ENCODE measurements at regions not wholly inside any gene's neighbourhood (a gene's known extent, or its start where the extent isn't known, plus 50 kb on each side); places are given as distances from the start of the nearest gene placed in this dataset.

DNA sequence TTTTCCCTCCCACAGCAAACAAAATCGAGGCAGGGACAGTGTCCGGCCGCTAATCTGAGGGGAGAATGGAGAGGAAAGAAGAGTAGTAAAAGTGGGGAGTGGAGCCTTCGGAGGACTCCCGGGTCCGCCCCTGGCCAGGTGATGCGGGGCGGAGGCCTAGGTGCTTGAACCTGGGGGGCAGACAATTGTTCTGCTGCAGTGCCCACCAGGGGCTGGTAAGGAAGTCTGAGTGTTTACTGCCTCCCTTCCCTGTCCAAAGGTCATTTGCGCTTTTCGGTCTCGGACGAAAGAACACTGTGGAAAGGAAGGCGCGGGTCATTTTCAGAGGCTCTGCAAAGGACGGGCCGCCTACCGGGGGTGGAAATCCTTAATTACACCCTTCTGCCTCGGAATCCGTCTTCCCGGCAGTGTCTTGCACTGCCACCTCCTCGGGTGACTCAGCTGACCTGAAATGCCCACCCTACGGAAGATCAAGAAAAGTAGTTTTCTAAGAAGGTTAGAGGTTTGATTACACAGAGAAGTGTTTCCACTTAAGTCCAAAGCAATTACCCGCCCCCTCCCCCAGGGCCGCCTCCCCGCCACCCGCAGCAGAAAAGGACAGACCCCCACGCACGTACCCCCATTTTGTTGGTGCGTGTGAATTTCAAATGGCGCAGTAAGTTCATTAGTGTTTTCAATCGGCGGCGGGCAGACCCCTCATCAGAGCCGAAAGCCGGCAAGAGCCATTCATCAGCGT lies 99.9 kb upstream of the TENM3 start:
- no peak for DNase-seq (ENCODE audit: low read depth)

DNA sequence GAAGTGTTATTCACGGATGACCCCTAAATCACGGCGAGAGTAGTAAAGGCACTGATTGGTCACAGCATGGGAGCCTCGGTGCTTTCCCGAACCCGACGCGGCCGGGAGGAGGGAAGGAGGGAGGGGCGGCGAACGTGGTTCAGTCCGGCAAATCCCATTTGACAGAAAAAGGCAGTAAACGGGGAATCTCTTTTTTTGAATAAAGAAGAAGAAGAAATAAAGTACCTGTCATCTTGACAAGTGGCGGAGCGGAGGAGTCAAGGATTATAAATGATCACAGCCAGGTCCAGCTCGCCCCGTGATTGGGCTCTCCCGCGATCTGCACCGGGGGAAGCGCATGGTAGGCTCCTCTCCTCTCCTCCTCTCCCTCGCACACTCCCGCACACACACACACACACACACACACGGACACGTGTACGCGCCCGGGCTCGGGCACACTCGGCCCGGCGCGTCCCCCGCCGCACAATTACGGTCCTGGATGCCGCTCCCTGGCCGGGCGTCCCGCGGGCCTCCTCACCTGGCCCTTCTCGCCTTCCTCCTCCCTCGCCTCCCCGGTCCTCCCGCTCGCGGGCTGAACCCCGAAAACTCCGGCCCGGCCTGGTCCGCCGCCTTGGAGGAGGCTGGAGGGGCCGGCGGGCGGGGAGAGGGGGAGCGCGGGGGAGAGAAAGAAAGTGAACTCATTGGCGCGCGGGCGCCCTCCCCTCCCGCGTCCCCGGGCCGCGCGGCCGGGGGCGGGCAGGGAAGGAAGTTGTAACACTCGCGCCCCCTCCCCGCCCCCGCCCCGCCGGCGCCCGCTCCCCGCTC lies 99.2 kb upstream of the TENM3 start:
- no peak for DNase-seq (ENCODE audit: low read depth)

DNA sequence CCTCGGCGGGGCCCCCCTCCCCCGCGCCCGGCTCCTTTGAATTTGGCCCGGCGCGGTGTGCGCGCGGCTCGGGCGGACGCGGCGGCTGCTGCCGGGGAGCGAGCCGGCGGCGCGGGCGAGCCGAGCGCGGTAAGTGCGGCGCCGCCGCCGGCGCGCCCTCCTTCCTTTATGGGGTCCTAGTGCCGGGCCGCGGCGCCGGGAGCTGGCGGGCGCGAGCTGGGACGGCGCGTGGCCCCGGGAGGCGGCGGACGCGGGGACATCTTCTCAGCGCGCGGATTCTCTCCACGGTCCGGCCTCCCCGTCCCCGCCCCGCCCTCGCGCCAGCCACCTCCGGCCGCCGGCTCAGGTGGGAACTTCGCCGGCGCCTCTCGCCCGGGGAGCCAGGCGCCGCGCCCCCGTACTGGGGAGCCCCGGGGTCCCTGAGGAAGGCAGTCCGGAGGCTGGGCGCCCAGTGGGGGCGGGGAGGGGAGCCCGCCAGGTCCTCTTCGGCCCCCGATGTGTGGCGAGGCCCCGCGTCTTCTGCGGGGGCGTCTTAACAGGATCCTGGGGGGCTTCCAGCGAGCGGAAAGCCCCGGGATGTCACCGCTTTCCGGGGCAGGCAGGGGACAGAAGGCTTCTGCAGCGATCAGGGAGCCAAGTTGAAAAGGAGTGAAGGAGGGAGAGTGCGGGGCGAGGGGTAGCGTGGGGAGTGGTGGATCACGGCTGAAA lies 98.4 kb upstream of the TENM3 start:
- no peak for DNase-seq (ENCODE audit: low read depth)

- no peak for DNase-seq (ENCODE audit: low read depth)
Measured at GRCh38 chr4:182145334-182145905, 97.8 kb upstream of the TENM3 start.

DNA sequence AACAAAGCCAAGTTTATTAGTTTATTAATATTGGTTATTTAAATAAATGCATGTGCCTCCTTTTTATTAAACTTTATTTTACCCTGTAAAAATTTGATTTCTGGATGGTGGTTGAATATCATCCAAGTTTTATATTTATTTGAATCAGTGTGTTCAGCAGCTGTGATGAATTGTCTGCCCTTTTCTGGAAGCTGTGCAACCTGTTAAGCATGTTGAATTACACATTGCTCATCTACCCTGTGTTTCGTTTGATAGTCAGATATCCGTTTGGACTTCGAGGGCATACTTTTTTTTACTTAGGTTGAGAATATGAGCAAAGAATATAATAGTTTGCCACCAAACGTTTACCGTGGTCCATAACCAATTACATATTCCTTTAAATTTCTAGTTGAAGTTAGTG lies 95.8 kb upstream of the TENM3 start:
- DNase-seq (ENCODE audit: low read depth) = no peak

DNA sequence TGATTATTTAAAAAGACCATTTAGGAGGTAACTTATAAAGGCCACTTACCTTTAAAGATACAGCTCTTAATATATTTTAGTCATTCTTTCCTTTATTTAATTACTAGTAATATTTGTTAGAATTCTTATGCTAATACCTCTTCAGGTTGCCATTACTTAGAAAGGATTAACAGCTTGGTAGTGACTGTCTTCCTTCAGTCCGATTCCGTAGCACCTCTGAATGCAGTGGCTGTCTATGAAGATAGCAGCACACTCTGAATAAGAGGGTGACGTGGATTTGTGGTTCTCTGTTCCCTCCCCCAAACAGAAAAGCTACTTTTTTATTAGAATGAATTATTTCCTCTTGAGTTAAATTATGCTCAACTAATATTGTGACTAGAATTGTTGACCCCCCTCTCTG lies 92.6 kb upstream of the TENM3 start:
- no peak for DNase-seq (ENCODE audit: low read depth)

DNA sequence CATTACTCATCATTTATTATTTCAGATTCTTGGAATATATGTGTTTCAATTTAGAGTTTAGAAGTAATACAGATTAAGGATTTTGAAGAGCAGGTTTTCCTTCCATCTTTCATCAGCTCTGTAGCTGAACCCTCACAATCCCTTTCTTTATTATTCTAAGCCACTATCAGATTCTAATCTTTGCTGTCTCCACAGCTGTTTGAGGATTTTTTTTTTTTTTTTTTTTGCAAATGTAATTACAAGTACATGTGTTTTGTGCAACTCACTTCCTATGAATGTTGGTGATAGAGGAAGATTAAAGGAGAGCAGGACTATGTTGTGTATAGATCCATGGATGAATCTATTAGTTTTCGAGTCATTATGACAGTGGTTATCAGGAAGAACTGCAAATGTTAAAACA lies 87.4 kb upstream of the TENM3 start:
- no peak for DNase-seq (ENCODE audit: low read depth)

- DNase-seq (ENCODE audit: low read depth) = no peak
Measured at GRCh38 chr4:182163180-182163579, 80.0 kb upstream of the TENM3 start.

GRCh38 chr4:182169572-182169971 lies 73.6 kb upstream of the TENM3 start:
- no peak for DNase-seq (ENCODE audit: low read depth)

GRCh38 chr4:182169987-182170386 lies 73.2 kb upstream of the TENM3 start:
- no peak for DNase-seq (ENCODE audit: low read depth)

- no peak for DNase-seq (ENCODE audit: low read depth)
Measured at GRCh38 chr4:182170417-182170935, 72.7 kb upstream of the TENM3 start.

DNA sequence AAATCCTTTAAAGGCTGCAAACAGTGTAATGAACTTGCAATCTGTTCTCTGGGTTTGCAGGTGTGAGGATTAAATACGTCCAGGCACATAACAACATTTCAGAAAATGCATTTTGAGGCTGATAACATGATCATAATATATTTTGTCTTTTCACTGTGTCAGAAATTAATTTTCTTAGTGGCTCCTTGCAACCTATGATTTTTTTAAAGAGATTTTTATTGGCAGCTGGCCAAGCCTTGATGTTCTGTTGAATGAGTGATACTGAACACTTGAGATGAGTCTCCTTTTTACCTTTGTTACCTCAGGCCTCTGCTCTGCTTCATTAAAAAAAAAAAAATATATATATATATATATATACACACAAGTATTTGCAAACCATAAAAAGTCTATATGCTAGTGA lies 68.2 kb upstream of the TENM3 start:
- no peak for DNase-seq (ENCODE audit: low read depth)

DNA sequence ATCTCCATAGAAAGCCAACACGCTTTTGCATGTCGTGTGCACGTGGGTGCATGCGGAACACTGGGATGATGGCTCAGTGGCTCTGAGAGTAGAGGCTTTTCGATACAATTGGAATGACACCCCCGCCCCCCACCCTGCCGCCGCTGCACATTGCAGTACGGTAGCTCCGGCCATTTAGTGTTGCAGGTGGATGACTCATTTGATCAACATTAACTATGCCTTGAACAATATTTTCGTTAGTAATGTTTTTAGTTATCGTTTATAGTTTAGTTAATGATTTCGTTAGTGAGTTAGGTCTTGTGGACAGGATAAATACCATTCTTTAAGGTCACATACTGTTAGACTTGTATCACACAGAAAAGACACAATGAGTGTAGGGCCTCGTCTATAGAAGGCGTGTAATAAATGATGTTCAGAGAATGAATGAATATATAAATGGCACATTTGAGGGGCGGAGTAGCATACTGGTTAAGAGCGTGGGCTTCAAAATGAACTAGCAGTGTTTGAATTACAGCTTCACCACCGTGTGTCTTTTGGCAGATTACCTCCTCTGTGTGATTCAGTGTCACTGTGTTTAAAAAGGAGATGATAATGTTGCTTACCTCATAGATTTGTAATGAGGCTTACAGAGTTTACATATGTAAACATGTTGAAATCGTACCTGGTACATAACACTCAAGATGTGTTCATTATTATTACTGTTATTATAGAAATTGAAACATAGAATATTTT lies 67.2 kb upstream of the TENM3 start:
- no peak for DNase-seq (ENCODE audit: low read depth)

DNA sequence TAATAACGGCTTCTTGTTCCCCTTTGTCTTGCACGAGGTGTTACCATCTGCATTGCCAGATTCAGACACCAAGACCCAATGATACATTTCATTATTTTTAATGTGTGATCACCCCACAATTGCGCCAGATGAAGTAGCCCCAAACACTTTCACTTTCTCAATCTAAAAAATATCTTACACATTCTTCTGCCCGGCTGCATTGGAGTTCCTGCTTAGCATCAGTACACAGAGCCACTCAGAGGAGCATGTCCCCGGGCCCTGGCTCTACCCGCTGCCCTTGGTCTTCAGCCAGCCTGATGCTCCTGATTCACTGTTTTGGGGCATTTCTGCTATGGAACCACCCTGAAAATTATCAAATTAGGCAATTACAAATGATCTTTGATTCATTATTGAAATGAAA lies 66.0 kb upstream of the TENM3 start:
- no peak for DNase-seq (ENCODE audit: low read depth)

- no peak for DNase-seq (ENCODE audit: low read depth)
Measured at GRCh38 chr4:182179105-182179504, 64.1 kb upstream of the TENM3 start.

GRCh38 chr4:182179751-182180150 lies 63.5 kb upstream of the TENM3 start:
- DNase-seq (ENCODE audit: low read depth) = no peak

DNA sequence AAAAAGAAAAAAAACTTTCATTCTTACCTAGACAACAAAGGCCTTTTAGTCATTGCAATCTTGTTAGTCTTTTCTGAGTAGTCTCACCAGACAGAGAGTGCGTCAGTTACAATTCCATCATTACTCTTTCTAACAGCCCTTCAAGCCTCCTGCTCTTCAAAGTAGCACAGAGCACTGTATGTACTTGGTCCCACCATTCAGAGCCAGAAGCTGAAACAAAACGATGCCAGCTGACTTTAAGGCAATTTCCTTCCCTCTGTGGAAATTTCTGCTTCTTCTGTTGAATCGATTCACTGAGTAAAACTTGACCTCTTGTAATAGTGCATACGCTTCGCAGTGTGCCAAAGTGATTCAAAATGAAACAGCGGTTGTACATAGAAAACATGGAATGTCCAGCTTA lies 57.7 kb upstream of the TENM3 start:
- DNase-seq (ENCODE audit: low read depth) = no peak

- no peak for DNase-seq (ENCODE audit: low read depth)
Measured at GRCh38 chr4:182187674-182188073, 55.5 kb upstream of the TENM3 start.

DNA sequence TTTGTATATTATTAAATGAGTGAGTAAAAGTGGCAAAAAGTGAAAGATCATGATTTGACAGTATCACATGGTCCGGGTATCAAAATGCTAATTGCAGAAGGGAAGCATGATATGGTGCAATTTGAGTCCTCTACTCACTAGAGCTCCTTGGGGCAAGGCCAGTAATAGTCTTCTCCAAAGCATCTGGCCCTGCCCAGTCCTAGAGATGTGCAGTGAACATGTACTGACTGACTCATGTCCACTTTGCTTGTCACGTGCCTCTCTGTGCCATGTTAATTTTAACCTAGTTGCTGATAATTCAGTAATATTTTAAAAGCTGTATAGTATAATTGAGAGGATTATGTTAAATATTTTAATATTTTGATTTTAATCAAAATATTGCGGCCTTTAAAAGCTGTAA lies 54.6 kb upstream of the TENM3 start:
- DNase-seq (ENCODE audit: low read depth) = no peak

DNA sequence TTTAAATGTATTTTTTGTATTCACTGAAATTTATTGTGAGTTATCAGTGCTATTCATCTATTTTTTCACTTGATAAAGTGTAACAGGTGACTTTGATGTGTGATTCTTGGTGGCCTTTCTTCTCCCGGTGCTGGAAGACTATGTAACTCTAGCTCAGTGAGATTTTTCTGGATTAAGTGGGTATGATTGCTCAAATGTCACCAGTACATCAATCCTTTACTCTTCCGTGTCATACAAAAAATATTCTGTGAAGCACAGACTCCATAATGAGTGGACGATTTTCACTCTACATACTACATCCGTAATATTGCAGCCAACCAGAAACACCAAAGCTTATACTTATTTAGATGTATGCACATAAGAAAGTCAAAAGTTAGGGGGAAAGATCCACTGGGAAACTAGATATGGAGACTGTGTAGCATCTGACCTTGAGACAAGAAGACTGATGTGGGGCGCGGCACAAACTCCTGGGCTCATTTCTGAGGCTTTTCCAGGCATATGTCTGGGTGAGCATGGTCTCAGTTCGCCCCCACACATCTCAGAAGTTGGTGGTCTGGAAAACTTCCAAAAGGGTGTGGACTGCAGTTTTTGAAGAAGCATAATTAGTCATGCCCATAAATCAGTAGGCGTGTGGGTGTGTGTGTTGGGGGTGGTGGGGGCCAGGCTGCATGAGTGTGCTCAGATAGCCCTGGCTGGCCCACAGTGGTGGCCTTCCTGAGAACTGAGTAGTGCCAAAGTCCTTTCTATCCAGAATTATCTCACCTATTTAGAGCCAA lies 53.9 kb upstream of the TENM3 start:
- DNase-seq (ENCODE audit: low read depth) = no peak

DNA sequence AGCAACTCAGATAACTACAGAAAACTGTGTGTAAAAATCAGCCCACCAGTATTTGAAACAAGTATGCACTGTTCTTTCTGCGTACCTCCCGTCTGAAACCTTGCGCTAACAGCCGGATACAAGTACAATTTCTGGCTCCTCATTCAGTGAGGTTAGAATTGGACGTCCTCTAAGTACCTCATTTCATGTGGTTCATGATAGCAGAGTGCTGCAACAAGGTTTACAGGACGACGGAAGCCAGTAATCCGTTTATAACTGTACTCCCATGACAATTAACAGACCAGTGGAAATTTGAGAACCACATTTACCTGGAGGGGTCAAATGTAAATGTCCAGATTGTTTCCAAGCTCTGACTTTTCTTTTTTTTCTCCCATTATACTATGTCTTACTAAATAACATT lies 52.9 kb upstream of the TENM3 start:
- DNase-seq (ENCODE audit: low read depth) = no peak
